ENCODE measurements at regions not wholly inside any gene's neighbourhood (a gene's known extent, or its start where the extent isn't known, plus 50 kb on each side); places are given as distances from the start of the nearest gene placed in this dataset.

- H3K27me3 Mint-ChIP-seq: peaks cover 5% of the 10 kb centered on the region
- no peak for DNase-seq
- Histone ChIP-seq H3K9me3 (ENCODE audit: control insufficient read depth in 1 of 2, insufficient read depth in 1 of 2, low read length in 2 of 2) (no peaks in the 10 kb centered on the region), H3K27ac (ENCODE audit: low read depth in 1 of 2, low read length in 2 of 2) (no peak overlapping the region), H3K36me3 (ENCODE audit: insufficient read depth, low read length) (no peaks in the 10 kb centered on the region), H3K4me1 (ENCODE audit: insufficient read depth, low read length) (peaks cover 2% of the 10 kb centered on the region), H3K27me3 (ENCODE audit: control insufficient read depth in 1 of 2, insufficient read depth in 2 of 2, low read length in 2 of 2) (peaks cover 0 to 3% of the 10 kb centered on the region in 2 experiments), H3K4me3 (ENCODE audit: low read length) (no peak overlapping the region)
- ATAC-seq (ENCODE audit: poor library complexity): no peak
- no peaks in the 10 kb centered on the region for H3K36me3 Mint-ChIP-seq (ENCODE audit: low read depth)
- no peaks in the 10 kb centered on the region for H3K9me3 Mint-ChIP-seq
- no peak overlapping the region for H3K27ac Mint-ChIP-seq
- POLR2A ChIA-PET: no interaction called here
- CTCF ChIA-PET: no interaction called here
- intact Hi-C loops (cut with DNase I, micrococcal nuclease): no loop called here
- TF ChIP-seq, protein P1, sequence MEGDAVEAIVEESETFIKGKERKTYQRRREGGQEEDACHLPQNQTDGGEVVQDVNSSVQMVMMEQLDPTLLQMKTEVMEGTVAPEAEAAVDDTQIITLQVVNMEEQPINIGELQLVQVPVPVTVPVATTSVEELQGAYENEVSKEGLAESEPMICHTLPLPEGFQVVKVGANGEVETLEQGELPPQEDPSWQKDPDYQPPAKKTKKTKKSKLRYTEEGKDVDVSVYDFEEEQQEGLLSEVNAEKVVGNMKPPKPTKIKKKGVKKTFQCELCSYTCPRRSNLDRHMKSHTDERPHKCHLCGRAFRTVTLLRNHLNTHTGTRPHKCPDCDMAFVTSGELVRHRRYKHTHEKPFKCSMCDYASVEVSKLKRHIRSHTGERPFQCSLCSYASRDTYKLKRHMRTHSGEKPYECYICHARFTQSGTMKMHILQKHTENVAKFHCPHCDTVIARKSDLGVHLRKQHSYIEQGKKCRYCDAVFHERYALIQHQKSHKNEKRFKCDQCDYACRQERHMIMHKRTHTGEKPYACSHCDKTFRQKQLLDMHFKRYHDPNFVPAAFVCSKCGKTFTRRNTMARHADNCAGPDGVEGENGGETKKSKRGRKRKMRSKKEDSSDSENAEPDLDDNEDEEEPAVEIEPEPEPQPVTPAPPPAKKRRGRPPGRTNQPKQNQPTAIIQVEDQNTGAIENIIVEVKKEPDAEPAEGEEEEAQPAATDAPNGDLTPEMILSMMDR (IDR thresholded peaks at IDR 0.05): no peak
- H3K4me1 Mint-ChIP-seq (ENCODE audit: low read depth): no peaks in the 10 kb centered on the region
- no peak overlapping the region for H3K4me3 Mint-ChIP-seq
Observed at GRCh38 chrY:12423416-12424252, 277.4 kb upstream of the USP9Y start.

DNA sequence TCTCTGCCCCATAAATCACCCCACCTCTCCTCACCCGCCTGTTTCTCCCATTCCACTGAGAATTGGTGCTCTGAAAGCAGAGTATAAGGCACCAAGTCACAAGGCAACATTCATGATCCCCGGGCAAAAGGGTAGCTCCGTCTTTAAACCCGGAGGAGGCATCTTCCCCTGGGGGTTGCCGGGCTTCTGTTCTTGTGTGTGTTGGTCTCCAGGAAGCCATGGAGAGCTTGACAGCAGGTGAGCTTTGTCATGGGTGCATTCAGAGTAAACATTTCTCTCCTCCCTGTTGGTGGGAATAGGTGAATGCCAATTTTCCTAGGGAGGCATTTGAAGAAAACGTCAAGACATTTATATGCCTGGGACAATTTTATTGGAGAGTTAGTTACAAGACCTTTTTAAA lies 275.5 kb upstream of the USP9Y start:
- ChIA-PET CTCF (no interaction called here), POLR2A (no interaction called here)
- H3K9me3 ChIP-seq (ENCODE audit: control insufficient read depth in 1 of 2, insufficient read depth in 1 of 2, low read length in 2 of 2): no peaks in the 10 kb centered on the region
- H3K36me3 ChIP-seq (ENCODE audit: insufficient read depth, low read length): no peaks in the 10 kb centered on the region
- H3K9me3 Mint-ChIP-seq: no peaks in the 10 kb centered on the region
- H3K27me3 Mint-ChIP-seq: peaks cover 5% of the 10 kb centered on the region
- H3K27me3 ChIP-seq (ENCODE audit: control insufficient read depth in 1 of 2, insufficient read depth in 2 of 2, low read length in 2 of 2): peaks cover 0 to 3% of the 10 kb centered on the region in 2 experiments
- no peaks in the 10 kb centered on the region for H3K36me3 Mint-ChIP-seq (ENCODE audit: low read depth)
- ATAC-seq (ENCODE audit: poor library complexity): no peak
- no peak overlapping the region for H3K4me3 ChIP-seq (ENCODE audit: low read length)
- H3K4me1 ChIP-seq (ENCODE audit: insufficient read depth, low read length): peaks cover 2% of the 10 kb centered on the region
- intact Hi-C loops (cut with DNase I, micrococcal nuclease): no loop called here
- H3K4me1 Mint-ChIP-seq (ENCODE audit: low read depth): no peaks in the 10 kb centered on the region
- no peak overlapping the region for H3K27ac Mint-ChIP-seq
- no peak overlapping the region for H3K27ac ChIP-seq (ENCODE audit: low read depth in 1 of 2, low read length in 2 of 2)
- TF ChIP-seq, protein P1 (IDR thresholded peaks at IDR 0.05): no peak
- no peak overlapping the region for H3K4me3 Mint-ChIP-seq
- no peak for DNase-seq

GRCh38 chrY:12427361-12427760 lies 273.7 kb upstream of the USP9Y start:
- CTCF ChIA-PET: no interaction called here
- intact Hi-C loops (cut with DNase I, micrococcal nuclease): no loop called here
- H3K4me1 ChIP-seq (ENCODE audit: insufficient read depth, low read length): no peaks in the 10 kb centered on the region

More at GRCh38 chrY:12427361-12427760, 273.7 kb upstream of the USP9Y start:
- Mint-ChIP-seq H3K27ac (no peak overlapping the region), H3K4me3 (no peak overlapping the region), H3K4me1 (ENCODE audit: low read depth) (no peaks in the 10 kb centered on the region), H3K36me3 (ENCODE audit: low read depth) (no peaks in the 10 kb centered on the region), H3K27me3 (no peaks in the 10 kb centered on the region), H3K9me3 (no peaks in the 10 kb centered on the region)
- Histone ChIP-seq H3K4me3 (ENCODE audit: low read length) (no peak overlapping the region), H3K9me3 (ENCODE audit: control insufficient read depth in 1 of 2, insufficient read depth in 1 of 2, low read length in 2 of 2) (no peaks in the 10 kb centered on the region), H3K36me3 (ENCODE audit: insufficient read depth, low read length) (no peaks in the 10 kb centered on the region), H3K27me3 (ENCODE audit: control insufficient read depth in 1 of 2, insufficient read depth in 2 of 2, low read length in 2 of 2) (no peaks in the 10 kb centered on the region), H3K27ac (ENCODE audit: low read depth in 1 of 2, low read length in 2 of 2) (no peak overlapping the region)
- TF ChIP-seq, protein P1 (IDR thresholded peaks at IDR 0.05): no peak
- DNase-seq: no peak
- POLR2A ChIA-PET: no interaction called here
- ATAC-seq (ENCODE audit: poor library complexity): no peak
